GM23338 (cell line): ENCODE measurements at regions not wholly inside any gene's neighbourhood (a gene's known extent, or its start where the extent isn't known, plus 50 kb on each side); places are given as distances from the start of the nearest gene placed in this dataset.

ENCODE experiments used
- ATAC-seq: fragments of 200-7000 bp; cut with Tn5 transposase; 3 replicates; pipeline ENCODE4 v1.9.1; 2020
- DNase-seq: peaks from one replicate; pipeline ENCODE4 v3.0.0-alpha.2; 2015; ENCODE audit warnings: low spot score
- H2AFZ ChIP-seq: fragments of 200-600 bp; sonication (generic); 2 replicates; pipeline ENCODE4 v1.8.0; 2016; ENCODE audit warnings: antibody characterized with exemption, mild to moderate bottlenecking, moderate library complexity
- H3F3A ChIP-seq: fragments of 200-600 bp; sonication (generic); replicated peaks from 2 replicates; pipeline ENCODE4 v1.8.0; 2017; ENCODE audit warnings: antibody characterized with exemption, mixed run types, low read depth
- H3K27ac ChIP-seq: fragments of 200-600 bp; sonication (generic); 2 replicates; pipeline ENCODE4 v1.6.1; 2016; ENCODE audit warnings: low read depth
- H3K27me3 ChIP-seq: fragments of 200-600 bp; sonication (generic); 2 replicates; pipeline ENCODE4 v1.8.0; 2016; ENCODE audit warnings: mild to moderate bottlenecking, mixed run types, moderate library complexity; ENCODE audit not compliant: insufficient read depth
- H3K36me3 ChIP-seq: fragments of 200-600 bp; sonication (generic); 2 replicates; pipeline ENCODE4 v1.8.0; 2016; ENCODE audit warnings: mild to moderate bottlenecking; ENCODE audit not compliant: insufficient read depth
- H3K4me1 ChIP-seq: fragments of 200-600 bp; sonication (generic); 2 replicates; pipeline ENCODE4 v1.8.0; 2016; ENCODE audit warnings: mild to moderate bottlenecking, moderate library complexity; ENCODE audit not compliant: insufficient read depth
- H3K4me2 ChIP-seq: fragments of 200-600 bp; sonication (generic); 2 replicates; pipeline ENCODE4 v1.7.1; 2017; ENCODE audit warnings: mixed run types
- H3K4me3 ChIP-seq: fragments of 200-600 bp; sonication (generic); 2 replicates; pipeline ENCODE4 v1.6.1; 2016; ENCODE audit warnings: mixed run types
- H3K79me2 ChIP-seq: fragments of 200-600 bp; sonication (generic); replicated peaks from 2 replicates; pipeline ENCODE4 v1.8.0; 2017; ENCODE audit warnings: mild to moderate bottlenecking; ENCODE audit not compliant: insufficient read depth
- H3K9me2 ChIP-seq: fragments of 200-600 bp; sonication (generic); 2 replicates; pipeline ENCODE4 v1.8.0; 2017; ENCODE audit not compliant: insufficient read depth
- H4K20me1 ChIP-seq: fragments of 200-600 bp; sonication (generic); replicated peaks from 2 replicates; pipeline ENCODE4 v1.8.0; 2017; ENCODE audit warnings: mild to moderate bottlenecking; ENCODE audit not compliant: insufficient read depth
- H3K27ac Mint-ChIP-seq: 2 replicates; pipeline ENCODE4 v1.8.0; 2020; ENCODE audit warnings: inconsistent platforms, mild to moderate bottlenecking, moderate library complexity, mixed read lengths
- H3K27me3 Mint-ChIP-seq: 3 replicates; pipeline ENCODE4 v1.8.0; 2022; ENCODE audit warnings: low read depth, mild to moderate bottlenecking, moderate library complexity, mixed read lengths, inconsistent platforms; ENCODE audit not compliant: insufficient read depth, poor library complexity
- H3K36me3 Mint-ChIP-seq: 3 replicates; pipeline ENCODE4 v1.8.0; 2021; ENCODE audit warnings: low read depth, mild to moderate bottlenecking, inconsistent platforms, moderate library complexity, mixed read lengths
- H3K4me1 Mint-ChIP-seq: 3 replicates; pipeline ENCODE4 v1.8.0; 2020; ENCODE audit warnings: mild to moderate bottlenecking, inconsistent platforms, mixed read lengths
- H3K4me3 Mint-ChIP-seq: 3 replicates; pipeline ENCODE4 v1.8.0; 2021; ENCODE audit warnings: moderate library complexity, mild to moderate bottlenecking, inconsistent platforms, mixed read lengths
- H3K9me3 Mint-ChIP-seq: 3 replicates; pipeline ENCODE4 v1.8.0; 2020; ENCODE audit warnings: moderate library complexity, mild to moderate bottlenecking, inconsistent platforms, mixed read lengths
- EZH2phosphoT487 ChIP-seq: fragments of 200-600 bp; sonication (generic); IDR thresholded peaks from one replicate; pipeline ENCODE4 v1.8.1; 2018; ENCODE audit warnings: antibody characterized with exemption; ENCODE audit not compliant: unreplicated experiment
- JUNB ChIP-seq: IDR thresholded peaks from one replicate; pipeline ENCODE4 v1.6.1; 2016; ENCODE audit warnings: antibody characterized with exemption; ENCODE audit not compliant: unreplicated experiment
- NANOG ChIP-seq: IDR thresholded peaks from 2 replicates; pipeline ENCODE4 v1.6.1; 2016; ENCODE audit warnings: antibody characterized with exemption, borderline replicate concordance
- POLR2AphosphoS5 ChIP-seq: IDR thresholded peaks from 2 replicates; pipeline ENCODE4 v1.6.1; 2016; ENCODE audit warnings: antibody characterized with exemption, low read depth
- REST ChIP-seq: IDR thresholded peaks from one replicate; pipeline ENCODE4 v1.6.1; 2018; ENCODE audit warnings: antibody characterized with exemption; ENCODE audit not compliant: unreplicated experiment
- STAT1 ChIP-seq: IDR thresholded peaks from one replicate; pipeline ENCODE4 v1.6.1; 2016; ENCODE audit warnings: antibody characterized with exemption; ENCODE audit not compliant: unreplicated experiment
- ZNF114 ChIP-seq: fragments of 250-450 bp; sonication (Bioruptor Pico); IDR thresholded peaks from 2 replicates; pipeline ENCODE4 v1.5.0; 2020; ENCODE audit warnings: mild to moderate bottlenecking, moderate library complexity
- ZNF331 ChIP-seq: fragments of 250-450 bp; sonication (Bioruptor Pico); IDR thresholded peaks from 2 replicates; pipeline ENCODE4 v1.5.0; 2020; ENCODE audit warnings: low read depth, mild to moderate bottlenecking, moderate library complexity
- ZNF462 ChIP-seq: fragments of 250-450 bp; sonication (Bioruptor Pico); IDR thresholded peaks from 2 replicates; pipeline ENCODE4 v1.5.0; 2020; ENCODE audit warnings: mild to moderate bottlenecking, moderate library complexity

- TF ChIP-seq ZNF462 (CRISPR knock-in tag), result no peak
- TF ChIP-seq EZH2phosphoT487, result no peak
- no peak for TF ChIP-seq ZNF331
- no peak for TF ChIP-seq ZNF114 (CRISPR knock-in tag)
- no peak for TF ChIP-seq JUNB
- TF ChIP-seq STAT1, result no peak
- TF ChIP-seq POLR2AphosphoS5, result no peak
- TF ChIP-seq NANOG, result no peak
These were observed 251.2 kb downstream of the CSNK1G3 start (continued) for GRCh38 chr5:123763201-123763600.

- H3K36me3 ChIP-seq, result peaks cover 7% of the 10 kb centered on the region; the same call in 1 of the 2 replicates
- no peak overlapping the region for H2AFZ ChIP-seq
- H3K27ac ChIP-seq, result no peak overlapping the region
- H4K20me1 ChIP-seq, result no peaks in the 10 kb centered on the region
- H3K4me3 ChIP-seq, result no peak overlapping the region
- H3K9me3 Mint-ChIP-seq, result no peaks in the 10 kb centered on the region; the same call in 2 of the 3 replicates
- TF ChIP-seq REST (no peak), ZNF331 (no peak)
- no peaks in the 10 kb centered on the region for H3K79me2 ChIP-seq
- H3K4me1 ChIP-seq, result peaks cover 14% of the 10 kb centered on the region
- H3K36me3 Mint-ChIP-seq, result peaks cover 8% of the 10 kb centered on the region
- H3K4me2 ChIP-seq, result no peak overlapping the region
- H3F3A ChIP-seq, result no peaks in the 10 kb centered on the region
- H3K9me2 ChIP-seq, result no peaks in the 10 kb centered on the region
- H3K27me3 Mint-ChIP-seq, result no peaks in the 10 kb centered on the region
- H3K4me3 Mint-ChIP-seq, result no peak overlapping the region
- H3K27me3 ChIP-seq, result no peaks in the 10 kb centered on the region
- ATAC-seq (no peak), DNase-seq (no peak)
- peaks cover 19% of the 10 kb centered on the region for H3K4me1 Mint-ChIP-seq
- H3K27ac Mint-ChIP-seq, result no peak overlapping the region
These were observed 244.8 kb downstream of the CSNK1G3 start for GRCh38 chr5:123756816-123757215.
